Mammary epithelial cell (primary cell): ENCODE measurements at regions not wholly inside any gene's neighbourhood (a gene's known extent, or its start where the extent isn't known, plus 50 kb on each side); places are given as distances from the start of the nearest gene placed in this dataset.

Experiments used
- EZH2 ChIP-seq: IDR thresholded peaks from 2 replicates; pipeline ENCODE4 v1.6.1; 2012; ENCODE audit warnings: low read length, inconsistent platforms, borderline replicate concordance
- TF ChIP-seq, protein P1 (sequence below), 2 donors: IDR thresholded peaks in 1 of 2; conservative IDR thresholded peaks in 1 of 2; 2 replicates each; pipeline ENCODE4 v1.5.1; 2011 to 2012; ENCODE audit warnings: inconsistent platforms in 2 of 2, low read length in 2 of 2, mild to moderate bottlenecking in 2 of 2, control low read depth in 1 of 2, low read depth in 1 of 2; ENCODE audit not compliant: insufficient read depth in 1 of 2; ENCODE audit errors: extremely low read depth in 1 of 2

DNA sequence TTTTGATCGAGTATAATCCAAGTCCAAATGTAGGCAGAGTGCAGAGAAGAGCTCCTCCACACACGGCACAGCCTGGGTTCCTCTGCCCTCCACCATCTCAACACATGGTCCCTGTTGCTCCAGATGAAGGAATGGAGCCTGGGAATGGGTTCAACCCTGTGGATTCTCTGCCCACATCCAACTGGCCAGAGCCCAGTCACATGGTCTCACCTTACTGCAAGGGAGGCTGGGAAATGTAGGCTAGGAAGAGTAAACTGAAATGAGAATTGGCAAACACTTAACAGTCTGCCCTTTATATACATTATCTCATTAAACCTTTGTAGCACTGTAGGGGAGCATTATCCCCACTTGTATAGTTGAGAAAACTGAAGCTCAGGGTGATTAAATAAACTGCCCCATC, 60.1 kb upstream of the RAB4A start:
- TF ChIP-seq, protein P1, sequence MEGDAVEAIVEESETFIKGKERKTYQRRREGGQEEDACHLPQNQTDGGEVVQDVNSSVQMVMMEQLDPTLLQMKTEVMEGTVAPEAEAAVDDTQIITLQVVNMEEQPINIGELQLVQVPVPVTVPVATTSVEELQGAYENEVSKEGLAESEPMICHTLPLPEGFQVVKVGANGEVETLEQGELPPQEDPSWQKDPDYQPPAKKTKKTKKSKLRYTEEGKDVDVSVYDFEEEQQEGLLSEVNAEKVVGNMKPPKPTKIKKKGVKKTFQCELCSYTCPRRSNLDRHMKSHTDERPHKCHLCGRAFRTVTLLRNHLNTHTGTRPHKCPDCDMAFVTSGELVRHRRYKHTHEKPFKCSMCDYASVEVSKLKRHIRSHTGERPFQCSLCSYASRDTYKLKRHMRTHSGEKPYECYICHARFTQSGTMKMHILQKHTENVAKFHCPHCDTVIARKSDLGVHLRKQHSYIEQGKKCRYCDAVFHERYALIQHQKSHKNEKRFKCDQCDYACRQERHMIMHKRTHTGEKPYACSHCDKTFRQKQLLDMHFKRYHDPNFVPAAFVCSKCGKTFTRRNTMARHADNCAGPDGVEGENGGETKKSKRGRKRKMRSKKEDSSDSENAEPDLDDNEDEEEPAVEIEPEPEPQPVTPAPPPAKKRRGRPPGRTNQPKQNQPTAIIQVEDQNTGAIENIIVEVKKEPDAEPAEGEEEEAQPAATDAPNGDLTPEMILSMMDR (conservative IDR thresholded peaks at IDR 0.05 in 1 of 2, IDR thresholded peaks at IDR 0.05 in 1 of 2; ENCODE audit: extremely low read depth in 1 of 2, insufficient read depth in 1 of 2, low read depth in 1 of 2, low read length in 2 of 2): no peak
- no peak for TF ChIP-seq EZH2
